ENCODE measurements at regions not wholly inside any gene's neighbourhood (a gene's known extent, or its start where the extent isn't known, plus 50 kb on each side); places are given as distances from the start of the nearest gene placed in this dataset.

DNA sequence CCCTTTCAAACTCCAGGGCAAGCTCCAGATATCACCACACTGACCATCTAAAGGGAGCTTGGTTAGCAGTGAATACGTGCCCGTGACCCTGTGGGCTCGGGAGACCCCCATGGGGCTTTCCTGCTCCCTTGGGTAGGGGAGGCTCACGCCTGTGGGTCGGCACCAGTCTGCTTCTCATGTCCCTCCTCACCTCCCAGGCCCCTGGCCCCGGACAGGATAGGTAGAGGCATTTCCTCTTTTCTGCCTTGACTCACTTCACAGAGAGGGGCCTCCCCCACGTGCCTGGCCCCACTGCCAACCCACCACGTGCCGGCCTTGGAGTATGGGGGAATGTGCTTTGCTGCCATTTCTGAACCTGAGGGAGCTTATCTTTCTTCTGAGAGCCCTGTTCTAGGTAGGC, 131.3 kb upstream of the FAM20C start:
- TF ChIP-seq ZNF274 (IDR thresholded peaks at IDR 0.05; ENCODE audit: low read depth, low read length), result no peak
- TF ChIP-seq SUZ12 (IDR thresholded peaks at IDR 0.05; ENCODE audit: extremely low read depth, insufficient read depth, insufficient read length), result no peak
